IPS DF 6.9 (cell line): ENCODE measurements at regions not wholly inside any gene's neighbourhood (a gene's known extent, or its start where the extent isn't known, plus 50 kb on each side); places are given as distances from the start of the nearest gene placed in this dataset.

Experiments used
- DNase-seq: peaks from one replicate; pipeline ENCODE4 v3.0.0-alpha.2; 2013; ENCODE audit warnings: low read depth, low spot score
- H3K27ac ChIP-seq: one replicate; pipeline ENCODE4 v1.5.1; 2013; ENCODE audit warnings: low read length, control low read depth
- H3K27me3 ChIP-seq: 2 replicates; pipeline ENCODE4 v1.6.1; 2013; ENCODE audit warnings: mild to moderate bottlenecking, low read length; ENCODE audit not compliant: control insufficient read depth, insufficient read depth
- H3K36me3 ChIP-seq: 2 replicates; pipeline ENCODE4 v1.6.1; 2013; ENCODE audit warnings: low read length; ENCODE audit not compliant: control insufficient read depth, insufficient read depth
- H3K4me1 ChIP-seq: 2 replicates; pipeline ENCODE4 v1.6.1; 2013; ENCODE audit warnings: low read length; ENCODE audit not compliant: control insufficient read depth, insufficient read depth
- H3K4me3 ChIP-seq: 2 replicates; pipeline ENCODE4 v1.5.1; 2013; ENCODE audit warnings: mild to moderate bottlenecking, low read length
- H3K9me3 ChIP-seq: 2 replicates; pipeline ENCODE4 v1.6.1; 2013; ENCODE audit warnings: low read length, inconsistent platforms; ENCODE audit not compliant: control insufficient read depth, insufficient read depth
- WGBS: extraction: QIAGEN DNeasy Blood & Tissue Kit; methylation state at CpG from one replicate; pipeline ENCODE4 v1.1.7; 2013; ENCODE audit warnings: mixed read lengths, missing lambda C conversion rate; ENCODE audit not compliant: insufficient read length, insufficient coverage; 5-methylcytosine and 5-hydroxymethylcytosine counted together

- H3K9me3 ChIP-seq: no peaks in the 10 kb centered on the region
- WGBS: no CpG with 5 or more reads among the region's 3 CpGs
- no peaks in the 10 kb centered on the region for H3K36me3 ChIP-seq
- no peak overlapping the region for H3K4me3 ChIP-seq
- no peaks in the 10 kb centered on the region for H3K4me1 ChIP-seq
- H3K27ac ChIP-seq: no peak overlapping the region
- DNase-seq: no peak
- no peaks in the 10 kb centered on the region for H3K27me3 ChIP-seq
Observed at GRCh38 chr1:82567348-82567747, 766.6 kb downstream of the ADGRL2 start.

GRCh38 chr1:82565546-82565945 lies 764.8 kb downstream of the ADGRL2 start:
- no peak for DNase-seq
- Histone ChIP-seq H3K36me3 (no peaks in the 10 kb centered on the region), H3K4me3 (no peak overlapping the region), H3K4me1 (no peaks in the 10 kb centered on the region), H3K27ac (no peak overlapping the region), H3K27me3 (no peaks in the 10 kb centered on the region), H3K9me3 (no peaks in the 10 kb centered on the region)
- no CpG with 5 or more reads among the region's 6 CpGs for WGBS

- Histone ChIP-seq H3K27me3 (no peaks in the 10 kb centered on the region), H3K27ac (no peak overlapping the region), H3K36me3 (no peaks in the 10 kb centered on the region), H3K4me1 (no peaks in the 10 kb centered on the region), H3K9me3 (no peaks in the 10 kb centered on the region), H3K4me3 (no peak overlapping the region)
- no CpG with 5 or more reads among the region's 3 CpGs for WGBS
- no peak for DNase-seq
Observed at GRCh38 chr1:82565146-82565545, 764.4 kb downstream of the ADGRL2 start.

- Histone ChIP-seq H3K4me3 (no peak overlapping the region), H3K4me1 (no peaks in the 10 kb centered on the region), H3K36me3 (no peaks in the 10 kb centered on the region), H3K9me3 (no peaks in the 10 kb centered on the region), H3K27me3 (no peaks in the 10 kb centered on the region), H3K27ac (no peak overlapping the region)
- WGBS: no CpG with 5 or more reads among the region's 2 CpGs
- no peak for DNase-seq
Observed at GRCh38 chr1:82564333-82564732, 763.6 kb downstream of the ADGRL2 start.

GRCh38 chr1:82562448-82562847 lies 761.7 kb downstream of the ADGRL2 start:
- Histone ChIP-seq H3K9me3 (no peaks in the 10 kb centered on the region), H3K27me3 (no peaks in the 10 kb centered on the region), H3K4me3 (no peak overlapping the region), H3K4me1 (no peaks in the 10 kb centered on the region), H3K36me3 (no peaks in the 10 kb centered on the region), H3K27ac (no peak overlapping the region)
- DNase-seq: no peak
- WGBS: no CpG with 5 or more reads among the region's 2 CpGs

- Histone ChIP-seq H3K9me3 (no peaks in the 10 kb centered on the region), H3K27ac (no peak overlapping the region), H3K27me3 (no peaks in the 10 kb centered on the region), H3K36me3 (no peaks in the 10 kb centered on the region), H3K4me1 (no peaks in the 10 kb centered on the region), H3K4me3 (no peak overlapping the region)
- DNase-seq: no peak
Observed at GRCh38 chr1:82560566-82560965, 759.8 kb downstream of the ADGRL2 start.

- H3K9me3 ChIP-seq: no peaks in the 10 kb centered on the region
- H3K27me3 ChIP-seq: no peaks in the 10 kb centered on the region
- H3K4me3 ChIP-seq: no peak overlapping the region
- H3K27ac ChIP-seq: no peak overlapping the region
- H3K4me1 ChIP-seq: no peaks in the 10 kb centered on the region
- no peaks in the 10 kb centered on the region for H3K36me3 ChIP-seq
- no CpG with 5 or more reads among the region's 1 CpG for WGBS
- DNase-seq: no peak
Observed at GRCh38 chr1:82555501-82555900, 754.8 kb downstream of the ADGRL2 start.

GRCh38 chr1:82549841-82550240 lies 749.1 kb downstream of the ADGRL2 start:
- no CpG with 5 or more reads among the region's 4 CpGs for WGBS

GRCh38 chr1:82542766-82543165 lies 742.0 kb downstream of the ADGRL2 start:
- no peak for DNase-seq
- H3K9me3 ChIP-seq: no peaks in the 10 kb centered on the region
- H3K27ac ChIP-seq: no peak overlapping the region
- no peaks in the 10 kb centered on the region for H3K27me3 ChIP-seq
- no peaks in the 10 kb centered on the region for H3K4me1 ChIP-seq
- H3K36me3 ChIP-seq: no peaks in the 10 kb centered on the region
- H3K4me3 ChIP-seq: no peak overlapping the region

More at GRCh38 chr1:82549841-82550240, 749.1 kb downstream of the ADGRL2 start:
- no peaks in the 10 kb centered on the region for H3K27me3 ChIP-seq
- H3K9me3 ChIP-seq: no peaks in the 10 kb centered on the region
- H3K4me1 ChIP-seq: no peaks in the 10 kb centered on the region
- no peak overlapping the region for H3K27ac ChIP-seq
- DNase-seq: no peak
- H3K4me3 ChIP-seq: no peak overlapping the region
- no peaks in the 10 kb centered on the region for H3K36me3 ChIP-seq

GRCh38 chr1:82542141-82542540 lies 741.4 kb downstream of the ADGRL2 start:
- Histone ChIP-seq H3K4me1 (no peaks in the 10 kb centered on the region), H3K27ac (no peak overlapping the region), H3K36me3 (no peaks in the 10 kb centered on the region), H3K27me3 (no peaks in the 10 kb centered on the region), H3K4me3 (no peak overlapping the region), H3K9me3 (no peaks in the 10 kb centered on the region)
- no peak for DNase-seq
- no CpG with 5 or more reads among the region's 4 CpGs for WGBS

- no peaks in the 10 kb centered on the region for H3K9me3 ChIP-seq
- no peaks in the 10 kb centered on the region for H3K36me3 ChIP-seq
- DNase-seq: no peak
- no peaks in the 10 kb centered on the region; the same call in 1 of the 2 replicates for H3K27me3 ChIP-seq
- H3K4me1 ChIP-seq: no peaks in the 10 kb centered on the region
- H3K4me3 ChIP-seq: no peak overlapping the region
- WGBS: 100% methylated on average over 1 of the region's 2 CpGs
- no peak overlapping the region for H3K27ac ChIP-seq
Observed at GRCh38 chr1:82540006-82540405, 739.3 kb downstream of the ADGRL2 start.
